GM12891 (cell line): ENCODE measurements at regions not wholly inside any gene's neighbourhood (a gene's known extent, or its start where the extent isn't known, plus 50 kb on each side); places are given as distances from the start of the nearest gene placed in this dataset.

Experiments
- DNase-seq: peaks from one replicate; pipeline ENCODE4 v3.0.0; 2011; ENCODE audit warnings: low spot score; ENCODE audit not compliant: insufficient read length
- FAIRE-seq: peaks from 2 replicates; lab custom pipeline; 2011; peaks lifted over from hg19 to GRCh38; lab: Jason Lieb, UNC
- PAX5 ChIP-seq: IDR thresholded peaks from 2 replicates; pipeline ENCODE4 v1.6.1; 2011; ENCODE audit warnings: low read length, moderate library complexity, mild to moderate bottlenecking; ENCODE audit not compliant: insufficient read depth, severe bottlenecking
- POLR2A ChIP-seq: IDR thresholded peaks from 2 replicates; pipeline ENCODE4 v1.6.1; 2011; ENCODE audit warnings: low read depth, low read length, control low read depth
- POLR2AphosphoS5 ChIP-seq: IDR thresholded peaks from 2 replicates; pipeline ENCODE4 v1.6.1; 2011; ENCODE audit warnings: low read depth, low read length, control low read depth
- POU2F2 ChIP-seq: IDR thresholded peaks from 2 replicates; pipeline ENCODE4 v1.6.1; 2011; ENCODE audit warnings: low read depth, mild to moderate bottlenecking, control low read depth, low read length, moderate library complexity
- SPI1 ChIP-seq: IDR thresholded peaks from 2 replicates; pipeline ENCODE4 v1.6.1; 2011; ENCODE audit warnings: low read depth, low read length, control low read depth
- TAF1 ChIP-seq: IDR thresholded peaks from 2 replicates; pipeline ENCODE4 v1.6.1; 2011; ENCODE audit warnings: low read depth, low read length, control low read depth

GRCh38 chr10:57809961-57810360 lies 457.7 kb downstream of the IPMK start:
- TF ChIP-seq POLR2AphosphoS5 = no peak
- TF ChIP-seq POLR2A = no peak
- FAIRE-seq = no peak

GRCh38 chr10:57807906-57808305 lies 459.8 kb downstream of the IPMK start:
- TF ChIP-seq POU2F2 (no peak), POLR2AphosphoS5 (no peak), SPI1 (no peak), POLR2A (no peak), PAX5 (no peak), TAF1 (no peak)
- DNase-seq = no peak
- no peak for FAIRE-seq

More at GRCh38 chr10:57809961-57810360, 457.7 kb downstream of the IPMK start:
- DNase-seq = no peak

DNA sequence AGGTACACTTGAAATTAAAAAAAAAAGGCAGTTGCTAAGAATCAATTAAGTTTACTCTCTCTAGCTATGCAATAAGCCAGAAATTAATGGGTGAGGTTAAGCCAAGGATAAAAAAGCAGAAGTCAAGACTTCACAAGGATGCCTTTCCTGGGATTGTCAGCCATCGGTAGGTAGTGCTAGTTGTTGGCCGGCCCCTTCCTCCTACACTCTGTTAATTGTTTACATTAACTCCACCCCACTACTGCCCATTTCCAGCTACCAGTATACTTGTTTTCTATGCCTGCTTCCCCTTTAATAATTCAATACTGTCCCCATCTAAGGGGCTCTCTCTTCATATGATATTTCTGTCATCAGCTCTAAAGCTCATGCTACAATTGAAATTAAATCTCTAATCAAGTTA lies 461.0 kb downstream of the IPMK start:
- DNase-seq (no peak), FAIRE-seq (no peak)
- TF ChIP-seq POLR2A = no peak
- no peak for TF ChIP-seq POU2F2
- TF ChIP-seq SPI1 = no peak
- no peak for TF ChIP-seq POLR2AphosphoS5
- TF ChIP-seq PAX5 = no peak
- TF ChIP-seq TAF1 = no peak

DNA sequence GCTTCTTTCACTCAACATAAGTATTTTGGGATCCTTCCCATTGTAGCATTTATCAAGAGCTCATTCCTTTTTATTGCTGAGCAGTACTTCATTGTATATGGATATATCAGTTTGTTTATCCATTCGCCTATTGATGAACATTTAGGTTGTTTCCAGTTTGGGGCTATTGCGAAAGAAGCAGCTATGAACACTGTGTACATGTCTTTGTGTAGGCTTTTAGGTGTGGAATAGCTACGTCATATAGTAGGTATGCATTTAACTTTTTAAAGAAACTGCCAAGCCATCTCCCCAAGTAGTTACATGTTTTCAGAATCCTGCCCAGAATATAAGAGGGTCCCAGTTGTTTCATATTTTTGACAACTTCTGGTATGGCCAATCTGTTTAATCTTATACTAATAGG lies 468.1 kb downstream of the IPMK start:
- DNase-seq (no peak), FAIRE-seq (no peak)
- TF ChIP-seq SPI1 (no peak), POLR2A (no peak), TAF1 (no peak), PAX5 (no peak), POU2F2 (no peak), POLR2AphosphoS5 (no peak)

GRCh38 chr10:57798830-57799229 lies 468.9 kb downstream of the IPMK start:
- DNase-seq = no peak
- TF ChIP-seq POLR2A (no peak), POU2F2 (no peak), SPI1 (no peak), TAF1 (no peak), POLR2AphosphoS5 (no peak), PAX5 (no peak)
- no peak for FAIRE-seq

- FAIRE-seq = no peak
- TF ChIP-seq PAX5 (no peak), TAF1 (no peak), SPI1 (no peak), POLR2A (no peak), POLR2AphosphoS5 (no peak), POU2F2 (no peak)
- no peak for DNase-seq
Measured at GRCh38 chr10:57791546-57791945, 476.1 kb downstream of the IPMK start.

DNA sequence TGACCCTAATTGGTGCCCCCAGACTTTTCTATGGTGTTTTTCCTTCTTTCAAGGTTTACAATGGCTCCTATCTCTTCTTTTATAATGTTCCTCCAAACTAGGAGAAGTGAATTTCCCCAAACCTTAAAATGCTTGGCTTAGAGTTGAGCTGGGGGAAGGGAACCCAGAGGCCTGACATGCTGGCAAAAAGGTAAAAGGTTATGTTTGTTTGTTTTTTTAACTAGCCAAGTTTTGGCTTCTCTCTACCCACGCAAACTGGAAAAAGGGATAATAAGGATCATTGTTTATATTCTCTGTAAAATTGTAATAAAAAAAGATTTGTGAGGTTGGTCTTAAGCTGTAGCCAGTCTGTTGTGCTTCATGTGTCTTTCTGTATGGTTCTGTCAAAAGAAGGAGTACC lies 477.0 kb downstream of the IPMK start:
- FAIRE-seq = no peak
- DNase-seq = no peak
- TF ChIP-seq TAF1 (no peak), POU2F2 (no peak), SPI1 (no peak), POLR2AphosphoS5 (no peak), POLR2A (no peak), PAX5 (no peak)

DNA sequence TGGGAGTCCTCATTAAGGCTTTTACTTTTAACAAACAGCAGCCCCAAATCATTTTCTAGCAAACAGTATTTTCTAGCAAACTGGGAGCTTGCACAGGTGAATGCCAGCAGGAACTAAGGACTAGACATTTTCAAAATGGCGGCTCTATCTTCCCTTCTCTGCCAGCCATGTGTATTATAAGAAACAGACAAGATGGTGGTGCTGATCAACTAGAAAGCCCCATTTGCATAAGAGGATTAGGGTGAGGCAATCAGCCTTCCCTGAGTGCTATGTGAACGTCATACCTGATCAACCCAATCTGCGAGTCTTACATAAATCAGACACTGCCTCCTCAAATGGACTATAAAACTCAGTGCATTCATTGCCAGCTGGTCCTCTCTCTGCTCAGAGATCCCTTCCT lies 479.6 kb downstream of the IPMK start:
- TF ChIP-seq POLR2AphosphoS5 = no peak
- no peak for TF ChIP-seq TAF1
- TF ChIP-seq PAX5 = no peak
- no peak for TF ChIP-seq SPI1
- no peak for TF ChIP-seq POU2F2
- TF ChIP-seq POLR2A = no peak
- DNase-seq (no peak), FAIRE-seq (no peak)

DNA sequence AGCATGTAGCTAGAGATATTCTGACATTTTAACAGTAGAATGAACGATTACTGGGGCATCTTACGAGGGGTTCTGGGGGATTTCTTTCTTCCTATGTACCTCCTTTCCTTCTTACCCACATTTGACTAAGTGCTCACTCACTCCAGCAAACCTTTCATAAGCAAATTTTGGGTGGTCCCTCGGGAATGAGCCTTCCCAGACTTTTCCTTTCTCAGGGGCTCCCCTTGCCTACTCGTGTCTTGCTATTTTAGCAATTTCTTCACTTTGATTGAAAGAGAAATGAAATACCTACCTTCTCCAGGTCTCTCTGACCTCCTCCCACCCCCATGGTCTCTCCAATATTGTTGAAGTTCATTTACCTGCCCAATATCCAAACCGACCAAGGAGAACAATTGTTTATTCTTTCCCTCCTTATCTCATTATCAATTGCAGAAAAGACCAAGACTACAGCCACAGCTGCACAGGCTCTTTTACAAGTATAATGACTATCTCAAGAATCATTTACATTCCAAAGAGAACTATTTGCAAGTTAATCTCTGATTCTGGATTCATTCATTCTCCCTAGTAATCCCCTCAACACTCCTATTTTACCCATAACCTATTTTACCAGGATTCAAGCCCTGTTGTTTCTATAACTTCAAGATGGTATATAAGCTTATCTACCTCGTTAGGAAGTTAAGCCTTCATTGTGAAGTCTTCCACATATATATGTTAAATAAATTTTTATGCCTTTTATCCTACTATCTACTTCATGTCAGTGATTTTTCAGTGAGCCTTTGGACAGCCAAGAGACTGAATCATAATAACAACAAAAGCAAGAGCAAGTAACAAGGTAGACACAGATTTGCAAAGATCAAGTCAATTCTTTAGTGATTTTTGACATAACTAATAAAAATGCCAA lies 480.6 kb downstream of the IPMK start:
- no peak for FAIRE-seq
- no peak for TF ChIP-seq POLR2A
- TF ChIP-seq PAX5 = no peak
- TF ChIP-seq TAF1 = no peak
- TF ChIP-seq SPI1 = no peak
- no peak for TF ChIP-seq POLR2AphosphoS5
- DNase-seq = no peak

DNA sequence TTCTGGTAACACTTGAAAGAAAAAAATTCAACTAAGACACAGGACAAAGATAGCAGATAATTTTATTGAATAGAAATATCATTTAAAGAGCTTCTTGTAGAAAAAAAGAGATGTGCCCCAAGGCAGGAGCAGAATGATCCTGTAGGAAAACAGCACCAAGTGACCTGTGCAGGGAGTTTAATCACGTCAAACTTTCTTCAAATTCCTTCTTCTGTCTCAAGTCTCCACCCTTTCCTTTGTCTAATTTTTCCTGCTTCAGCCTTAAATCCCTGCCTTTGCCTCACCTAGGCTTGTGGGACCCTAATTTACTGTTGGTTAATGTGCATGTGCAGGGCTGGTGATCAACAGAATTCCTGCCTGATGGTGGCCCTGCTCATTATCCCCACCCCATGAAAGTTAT lies 481.4 kb downstream of the IPMK start:
- DNase-seq (no peak), FAIRE-seq (no peak)
- TF ChIP-seq POLR2A (no peak), SPI1 (no peak), TAF1 (no peak), PAX5 (no peak)
